ENCODE measurements at regions not wholly inside any gene's neighbourhood (a gene's known extent, or its start where the extent isn't known, plus 50 kb on each side); places are given as distances from the start of the nearest gene placed in this dataset.

- no peak overlapping the region for H3K9ac ChIP-seq (ENCODE audit: low read depth, low read length)
- H3K9me3 ChIP-seq (ENCODE audit: control insufficient read depth, insufficient read depth, low read length), result peaks cover 7% of the 10 kb centered on the region
- H3K27ac ChIP-seq (ENCODE audit: low read depth, low read length), result no peak overlapping the region
- H3K36me3 ChIP-seq (ENCODE audit: control insufficient read depth, insufficient read depth, low read length), result no peaks in the 10 kb centered on the region
- no peaks in the 10 kb centered on the region for H3K27me3 ChIP-seq (ENCODE audit: control insufficient read depth, insufficient read depth, low read length)
- H3K4me1 ChIP-seq (ENCODE audit: control insufficient read depth, insufficient read depth, low read length), result peaks cover 25% of the 10 kb centered on the region
- no peak overlapping the region for H3K4me3 ChIP-seq (ENCODE audit: low read depth, low read length)
Measured at GRCh38 chr3:13165576-13165975, 92.3 kb upstream of the IQSEC1 start.

GRCh38 chr3:13164893-13165492 is 91.8 kb upstream of the IQSEC1 start:
- H3K9ac ChIP-seq (ENCODE audit: low read depth, low read length), result no peak overlapping the region
- H3K27me3 ChIP-seq (ENCODE audit: control insufficient read depth, insufficient read depth, low read length), result no peaks in the 10 kb centered on the region
- no peaks in the 10 kb centered on the region for H3K36me3 ChIP-seq (ENCODE audit: control insufficient read depth, insufficient read depth, low read length)
- no peak overlapping the region for H3K4me3 ChIP-seq (ENCODE audit: low read depth, low read length)
- H3K27ac ChIP-seq (ENCODE audit: low read depth, low read length), result no peak overlapping the region
- peaks cover under 1% of the 10 kb centered on the region for H3K9me3 ChIP-seq (ENCODE audit: control insufficient read depth, insufficient read depth, low read length)
- peaks cover 26% of the 10 kb centered on the region for H3K4me1 ChIP-seq (ENCODE audit: control insufficient read depth, insufficient read depth, low read length)

- no peak overlapping the region for H3K4me3 ChIP-seq (ENCODE audit: low read depth, low read length)
- peaks cover 29% of the 10 kb centered on the region for H3K4me1 ChIP-seq (ENCODE audit: control insufficient read depth, insufficient read depth, low read length)
- no peak overlapping the region for H3K27ac ChIP-seq (ENCODE audit: low read depth, low read length)
- no peaks in the 10 kb centered on the region for H3K36me3 ChIP-seq (ENCODE audit: control insufficient read depth, insufficient read depth, low read length)
- H3K9ac ChIP-seq (ENCODE audit: low read depth, low read length), result no peak overlapping the region
- no peaks in the 10 kb centered on the region for H3K9me3 ChIP-seq (ENCODE audit: control insufficient read depth, insufficient read depth, low read length)
- H3K27me3 ChIP-seq (ENCODE audit: control insufficient read depth, insufficient read depth, low read length), result no peaks in the 10 kb centered on the region
Measured at GRCh38 chr3:13163848-13164382, 90.7 kb upstream of the IQSEC1 start.

GRCh38 chr3:13162549-13163320 is 89.5 kb upstream of the IQSEC1 start:
- no peaks in the 10 kb centered on the region for H3K9me3 ChIP-seq (ENCODE audit: control insufficient read depth, insufficient read depth, low read length)
- H3K27ac ChIP-seq (ENCODE audit: low read depth, low read length), result no peak overlapping the region
- H3K36me3 ChIP-seq (ENCODE audit: control insufficient read depth, insufficient read depth, low read length), result no peaks in the 10 kb centered on the region
- H3K4me1 ChIP-seq (ENCODE audit: control insufficient read depth, insufficient read depth, low read length), result peaks cover 29% of the 10 kb centered on the region
- H3K9ac ChIP-seq (ENCODE audit: low read depth, low read length), result no peak overlapping the region
- no peaks in the 10 kb centered on the region for H3K27me3 ChIP-seq (ENCODE audit: control insufficient read depth, insufficient read depth, low read length)
- H3K4me3 ChIP-seq (ENCODE audit: low read depth, low read length), result no peak overlapping the region

DNA sequence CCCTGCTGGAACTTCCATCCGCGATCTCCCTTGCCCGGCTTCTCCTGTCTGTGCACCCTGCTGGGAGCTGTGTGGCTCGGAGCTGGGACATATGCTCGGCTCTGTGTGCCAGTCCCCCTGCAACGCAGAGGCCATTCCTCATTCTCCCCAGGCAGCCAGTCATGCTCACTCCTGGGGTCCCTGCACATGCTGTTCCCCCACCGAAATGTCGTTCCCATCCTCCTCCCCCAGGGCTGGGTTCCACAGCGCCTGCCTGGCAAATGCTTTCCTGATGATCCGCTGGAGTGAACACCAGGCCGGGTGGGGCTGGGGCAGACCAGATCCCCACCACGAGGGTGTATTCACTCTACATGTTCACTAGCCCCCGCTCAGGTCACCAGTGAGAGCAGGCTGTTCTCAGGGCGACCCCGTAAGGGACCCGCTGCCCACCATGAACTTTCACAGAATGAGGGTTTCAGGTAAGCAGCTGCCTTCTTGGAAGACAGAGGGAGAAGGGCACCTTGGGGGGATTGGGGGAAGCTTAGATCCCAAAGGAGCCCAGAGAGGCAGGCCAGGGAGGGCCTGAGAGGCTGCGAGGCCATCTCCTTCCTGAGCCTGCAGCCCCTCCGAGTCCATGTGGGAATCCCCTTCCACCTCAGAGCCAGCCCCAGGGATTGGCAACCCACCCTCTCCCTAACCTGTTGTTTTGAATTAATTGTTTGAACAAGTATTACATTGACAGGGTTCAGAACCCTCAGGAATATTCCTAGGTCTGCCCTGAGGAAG is 88.7 kb upstream of the IQSEC1 start:
- no peak overlapping the region for H3K9ac ChIP-seq (ENCODE audit: low read depth, low read length)
- no peaks in the 10 kb centered on the region for H3K9me3 ChIP-seq (ENCODE audit: control insufficient read depth, insufficient read depth, low read length)
- no peak overlapping the region for H3K27ac ChIP-seq (ENCODE audit: low read depth, low read length)
- H3K27me3 ChIP-seq (ENCODE audit: control insufficient read depth, insufficient read depth, low read length), result no peaks in the 10 kb centered on the region
- H3K4me3 ChIP-seq (ENCODE audit: low read depth, low read length), result no peak overlapping the region
- H3K36me3 ChIP-seq (ENCODE audit: control insufficient read depth, insufficient read depth, low read length), result no peaks in the 10 kb centered on the region
- peaks cover 29% of the 10 kb centered on the region for H3K4me1 ChIP-seq (ENCODE audit: control insufficient read depth, insufficient read depth, low read length)

DNA sequence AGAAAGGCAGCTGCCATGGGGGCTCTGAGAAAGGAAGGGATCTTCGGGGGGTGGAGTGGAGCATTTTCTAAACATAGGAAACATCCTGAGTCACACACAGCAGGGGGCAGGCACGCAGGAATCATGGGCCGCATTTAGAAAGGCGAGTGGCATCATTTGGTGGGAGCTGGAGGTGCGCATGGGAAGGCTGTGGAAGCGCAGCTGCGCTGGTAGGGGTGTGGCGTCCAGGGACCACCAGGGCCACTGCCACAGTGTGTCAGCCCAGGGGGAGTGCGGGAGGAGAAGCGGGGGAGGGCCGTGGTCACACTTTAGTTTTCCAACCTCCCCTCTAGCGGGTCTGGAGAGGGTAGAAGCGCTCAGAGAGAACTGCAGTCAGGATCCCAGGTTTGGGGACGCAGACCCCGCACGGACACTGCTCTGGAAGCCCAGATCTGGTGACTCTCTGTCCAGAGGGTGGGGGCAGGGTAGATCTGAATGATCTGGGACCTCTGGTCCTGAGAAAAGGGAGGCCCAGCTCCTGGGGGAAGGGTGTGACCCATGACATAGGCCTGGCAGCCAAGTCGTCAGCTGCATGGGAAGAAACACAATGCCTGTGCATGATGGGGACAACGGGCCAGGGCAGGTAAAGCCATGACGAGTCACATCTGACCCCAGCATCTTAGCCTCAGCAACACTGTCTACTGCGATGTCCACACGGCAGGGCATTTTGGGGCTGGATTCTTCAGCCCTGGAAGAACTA is 88.0 kb upstream of the IQSEC1 start:
- peaks cover 29% of the 10 kb centered on the region for H3K4me1 ChIP-seq (ENCODE audit: control insufficient read depth, insufficient read depth, low read length)
- no peaks in the 10 kb centered on the region for H3K9me3 ChIP-seq (ENCODE audit: control insufficient read depth, insufficient read depth, low read length)
- no peaks in the 10 kb centered on the region for H3K36me3 ChIP-seq (ENCODE audit: control insufficient read depth, insufficient read depth, low read length)
- H3K9ac ChIP-seq (ENCODE audit: low read depth, low read length), result no peak overlapping the region
- no peaks in the 10 kb centered on the region for H3K27me3 ChIP-seq (ENCODE audit: control insufficient read depth, insufficient read depth, low read length)
- peak overlapping the region; percentile 39 for H3K27ac ChIP-seq (ENCODE audit: low read depth, low read length)
- H3K4me3 ChIP-seq (ENCODE audit: low read depth, low read length), result no peak overlapping the region

- Histone ChIP-seq H3K27me3 (ENCODE audit: control insufficient read depth, insufficient read depth, low read length) (no peaks in the 10 kb centered on the region), H3K9ac (ENCODE audit: low read depth, low read length) (no peak overlapping the region)
Measured at GRCh38 chr3:13160619-13161018, 87.4 kb upstream of the IQSEC1 start.

DNA sequence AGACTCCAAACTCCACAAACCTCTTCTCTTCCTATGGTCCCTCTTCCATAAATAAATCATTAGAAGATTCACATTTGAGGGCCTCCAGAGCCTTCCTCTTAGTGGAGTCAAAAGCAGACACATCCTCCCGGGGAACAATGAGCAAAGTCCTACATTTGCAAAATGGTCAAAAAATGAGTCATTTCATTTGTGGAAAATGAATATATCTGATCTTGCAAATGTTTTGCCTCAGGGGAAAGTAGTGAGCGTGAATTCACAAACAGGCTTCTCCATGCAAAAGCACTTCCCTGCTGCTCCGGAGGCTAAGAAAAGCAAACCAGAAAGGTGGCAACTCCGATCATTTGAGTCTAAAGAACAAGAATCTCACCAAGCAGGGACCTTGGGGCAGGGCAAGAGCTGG is 86.7 kb upstream of the IQSEC1 start:
- Histone ChIP-seq H3K4me1 (ENCODE audit: control insufficient read depth, insufficient read depth, low read length) (peaks cover 29% of the 10 kb centered on the region), H3K4me3 (ENCODE audit: low read depth, low read length) (no peak overlapping the region), H3K27ac (ENCODE audit: low read depth, low read length) (no peak overlapping the region), H3K27me3 (ENCODE audit: control insufficient read depth, insufficient read depth, low read length) (no peaks in the 10 kb centered on the region), H3K9ac (ENCODE audit: low read depth, low read length) (no peak overlapping the region), H3K36me3 (ENCODE audit: control insufficient read depth, insufficient read depth, low read length) (no peaks in the 10 kb centered on the region), H3K9me3 (ENCODE audit: control insufficient read depth, insufficient read depth, low read length) (0 out of 2 replicates have a peak, but pooled peaks cover 4% of the 10 kb centered on the region)

More at GRCh38 chr3:13160619-13161018, 87.4 kb upstream of the IQSEC1 start:
- no peak overlapping the region for H3K4me3 ChIP-seq (ENCODE audit: low read depth, low read length)
- H3K4me1 ChIP-seq (ENCODE audit: control insufficient read depth, insufficient read depth, low read length), result peaks cover 29% of the 10 kb centered on the region
- H3K27ac ChIP-seq (ENCODE audit: low read depth, low read length), result peak overlapping the region; percentile 23
- H3K9me3 ChIP-seq (ENCODE audit: control insufficient read depth, insufficient read depth, low read length), result no peaks in the 10 kb centered on the region
- no peaks in the 10 kb centered on the region for H3K36me3 ChIP-seq (ENCODE audit: control insufficient read depth, insufficient read depth, low read length)

- Histone ChIP-seq H3K9ac (ENCODE audit: low read depth, low read length) (no peak overlapping the region), H3K27me3 (ENCODE audit: control insufficient read depth, insufficient read depth, low read length) (no peaks in the 10 kb centered on the region)
Measured at GRCh38 chr3:13158871-13159270, 85.6 kb upstream of the IQSEC1 start.

DNA sequence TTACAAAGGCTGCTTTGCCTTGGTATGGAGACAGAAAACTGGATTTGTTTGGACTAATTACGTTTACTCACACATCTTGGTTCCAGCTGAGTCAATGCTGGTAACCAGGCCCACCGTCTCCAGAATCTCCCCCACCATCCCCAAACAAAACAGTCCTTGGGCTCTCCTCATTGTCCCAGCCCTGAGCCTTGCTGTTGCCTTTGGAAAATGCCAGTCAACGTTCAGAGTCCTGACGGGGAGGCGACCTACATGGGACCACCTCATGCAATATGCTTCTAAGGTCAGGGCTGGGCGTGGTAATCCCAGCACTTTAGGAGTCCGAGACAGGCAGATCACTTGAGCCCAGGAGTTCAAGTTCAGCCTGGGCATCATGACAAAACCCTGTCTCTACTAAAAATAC is 85.2 kb upstream of the IQSEC1 start:
- H3K9ac ChIP-seq (ENCODE audit: low read depth, low read length), result no peak overlapping the region
- 0 out of 2 replicates have a peak, but pooled peaks cover 4% of the 10 kb centered on the region for H3K9me3 ChIP-seq (ENCODE audit: control insufficient read depth, insufficient read depth, low read length)
- H3K4me3 ChIP-seq (ENCODE audit: low read depth, low read length), result no peak overlapping the region
- H3K27me3 ChIP-seq (ENCODE audit: control insufficient read depth, insufficient read depth, low read length), result no peaks in the 10 kb centered on the region
- H3K27ac ChIP-seq (ENCODE audit: low read depth, low read length), result peak overlapping the region; percentile 30
- H3K4me1 ChIP-seq (ENCODE audit: control insufficient read depth, insufficient read depth, low read length), result peaks cover 29% of the 10 kb centered on the region
- no peaks in the 10 kb centered on the region for H3K36me3 ChIP-seq (ENCODE audit: control insufficient read depth, insufficient read depth, low read length)

More at GRCh38 chr3:13158871-13159270, 85.6 kb upstream of the IQSEC1 start:
- H3K4me1 ChIP-seq (ENCODE audit: control insufficient read depth, insufficient read depth, low read length), result peaks cover 29% of the 10 kb centered on the region
- 0 out of 2 replicates have a peak, but pooled peaks cover 4% of the 10 kb centered on the region for H3K9me3 ChIP-seq (ENCODE audit: control insufficient read depth, insufficient read depth, low read length)
- no peak overlapping the region for H3K4me3 ChIP-seq (ENCODE audit: low read depth, low read length)
- H3K27ac ChIP-seq (ENCODE audit: low read depth, low read length), result no peak overlapping the region
- H3K36me3 ChIP-seq (ENCODE audit: control insufficient read depth, insufficient read depth, low read length), result no peaks in the 10 kb centered on the region

Data from HUES48 (cell line).